HG02759 (cell line): ENCODE measurements at regions not wholly inside any gene's neighbourhood (a gene's known extent, or its start where the extent isn't known, plus 50 kb on each side); places are given as distances from the start of the nearest gene placed in this dataset.

ENCODE experiments used
- ATAC-seq: cut with Tn5 transposase; IDR thresholded peaks from one replicate; pipeline ENCODE4 v1.9.1; 2021; ENCODE audit warnings: mild to moderate bottlenecking, moderate library complexity; ENCODE audit not compliant: unreplicated experiment

- no peak for ATAC-seq
Observed at GRCh38 chr9:91039125-91039834, 237.7 kb downstream of the SYK start.

GRCh38 chr9:91039835-91040140 is 238.2 kb downstream of the SYK start:
- ATAC-seq, result no peak

- ATAC-seq, result no peak
Observed at GRCh38 chr9:91040371-91041215, 239.0 kb downstream of the SYK start.

GRCh38 chr9:91042024-91042423 is 240.4 kb downstream of the SYK start:
- no peak for ATAC-seq

GRCh38 chr9:91042541-91042940 is 240.9 kb downstream of the SYK start:
- ATAC-seq, result no peak

GRCh38 chr9:91043056-91043810 is 241.6 kb downstream of the SYK start:
- no peak for ATAC-seq

- no peak for ATAC-seq
Observed at GRCh38 chr9:91043811-91044175, 242.2 kb downstream of the SYK start.

GRCh38 chr9:91044354-91044753 is 242.7 kb downstream of the SYK start:
- ATAC-seq, result no peak

GRCh38 chr9:91045041-91045440 is 243.4 kb downstream of the SYK start:
- ATAC-seq, result no peak

GRCh38 chr9:91047529-91047928 is 245.9 kb downstream of the SYK start:
- no peak for ATAC-seq

GRCh38 chr9:91047993-91048607 is 246.5 kb downstream of the SYK start:
- no peak for ATAC-seq

GRCh38 chr9:91048749-91049148 is 247.1 kb downstream of the SYK start:
- no peak for ATAC-seq

- no peak for ATAC-seq
Observed at GRCh38 chr9:91053824-91054223, 252.2 kb downstream of the SYK start.

GRCh38 chr9:91055845-91056244 is 254.2 kb downstream of the SYK start:
- no peak for ATAC-seq

GRCh38 chr9:91056486-91056885 is 254.9 kb downstream of the SYK start:
- ATAC-seq, result no peak

- no peak for ATAC-seq
Observed at GRCh38 chr9:91056917-91057316, 255.3 kb downstream of the SYK start.

- ATAC-seq, result no peak
Observed at GRCh38 chr9:91059713-91060112, 258.1 kb downstream of the SYK start.

GRCh38 chr9:91060520-91061343 is 259.1 kb downstream of the SYK start:
- ATAC-seq, result no peak

GRCh38 chr9:91061506-91061905 is 259.9 kb downstream of the SYK start:
- no peak for ATAC-seq

- ATAC-seq, result no peak
Observed at GRCh38 chr9:91062281-91062680, 260.7 kb downstream of the SYK start.

GRCh38 chr9:91063471-91063870 is 261.9 kb downstream of the SYK start:
- no peak for ATAC-seq
